Body of pancreas (tissue), 4 donors: ENCODE measurements at regions not wholly inside any gene's neighbourhood (a gene's known extent, or its start where the extent isn't known, plus 50 kb on each side); places are given as distances from the start of the nearest gene placed in this dataset.

Experiments
- CTCF ChIP-seq, 7 experiments: fragments of 450-650 bp in 4 of 7; fragments of 200-600 bp in 3 of 7; sonication (generic) in 3 of 7; IDR thresholded peaks; one replicate each; pipeline ENCODE4 v1.5.1; 2016 to 2019; ENCODE audit warnings: antibody characterized with exemption in 7 of 7
- POLR2A ChIP-seq, 3 donors: fragments of 450-650 bp; IDR thresholded peaks; one replicate each; pipeline ENCODE4 v1.6.1; 2016; ENCODE audit warnings: antibody characterized with exemption in 3 of 3, mild to moderate bottlenecking in 2 of 3

DNA sequence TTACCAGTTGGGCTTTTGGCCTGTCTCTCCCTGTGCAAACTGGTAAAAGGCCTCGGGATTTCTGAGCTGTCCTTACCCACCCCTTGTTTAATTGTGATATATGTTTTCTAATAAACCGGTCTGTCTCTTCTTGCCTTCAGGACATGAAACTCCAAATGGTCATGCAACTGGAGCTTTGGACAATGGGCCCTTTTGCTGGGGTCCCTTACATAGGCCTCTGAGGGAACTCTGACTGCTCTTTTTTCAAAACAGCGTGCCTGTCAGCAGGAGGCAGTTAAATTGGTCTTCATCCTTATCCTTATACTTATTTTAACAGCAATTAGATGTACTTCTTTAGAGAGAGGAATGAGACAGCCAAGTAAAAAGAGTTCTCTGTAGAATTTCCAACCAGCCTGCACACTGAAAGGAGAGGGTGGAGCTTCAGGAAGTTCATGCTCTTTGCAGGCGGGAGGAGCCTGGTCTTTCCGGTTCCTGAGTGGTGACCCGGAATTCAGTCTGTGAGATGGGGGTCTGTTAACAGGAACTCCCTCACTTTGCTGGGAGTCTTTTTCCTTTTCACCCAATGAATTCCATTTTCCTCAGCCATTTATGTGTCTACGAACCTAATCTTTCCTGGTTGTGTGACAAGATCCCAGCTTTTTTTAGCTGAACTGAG, 299.6 kb upstream of the GJE1 start:
- TF ChIP-seq POLR2A (IDR thresholded peaks at IDR 0.05) = no peak
- no peak for TF ChIP-seq CTCF (IDR thresholded peaks at IDR 0.05)
